GM13976 (cell line): ENCODE measurements at regions not wholly inside any gene's neighbourhood (a gene's known extent, or its start where the extent isn't known, plus 50 kb on each side); places are given as distances from the start of the nearest gene placed in this dataset.
A peak's percentile ranks its signal among the peaks of the same experiment; 100 is the strongest.

Source experiments
- DNase-seq: peaks from one replicate; pipeline ENCODE4 v3.0.0; 2012; ENCODE audit warnings: low spot score
- CTCF ChIP-seq: IDR thresholded peaks from 2 replicates; pipeline ENCODE4 v1.5.1; 2012; ENCODE audit warnings: borderline replicate concordance, mild to moderate bottlenecking; ENCODE audit not compliant: insufficient read depth; ENCODE audit errors: extremely low read depth, missing control alignments, control extremely low read depth
- in situ Hi-C: fragments of 300-500 bp; cut with MboI; formaldehyde crosslinking; loops from one replicate; pipeline ENCODE4 v1.12.0; 2022; ENCODE audit warnings: low sequenced_read_pairs, mixed read lengths, inconsistent platforms; ENCODE audit not compliant: unreplicated experiment

- DNase-seq = no peak
- TF ChIP-seq CTCF = peak; percentile 28
- in situ Hi-C loops = no loop called here
These were observed 267.6 kb upstream of the OR4E1 start for GRCh38 chr14:21940887-21941856.

GRCh38 chr14:21939836-21940235 is 266.2 kb upstream of the OR4E1 start:
- DNase-seq = no peak
- in situ Hi-C loops = no loop called here
- no peak for TF ChIP-seq CTCF

GRCh38 chr14:21937996-21938395 is 264.4 kb upstream of the OR4E1 start:
- in situ Hi-C loops = no loop called here
- TF ChIP-seq CTCF = no peak
- DNase-seq = no peak

GRCh38 chr14:21933681-21934080 is 260.1 kb upstream of the OR4E1 start:
- no peak for DNase-seq
- no peak for TF ChIP-seq CTCF
- in situ Hi-C loops = no loop called here

GRCh38 chr14:21924479-21924878 is 250.9 kb upstream of the OR4E1 start:
- DNase-seq = no peak
- in situ Hi-C loops = no loop called here
- no peak for TF ChIP-seq CTCF

- in situ Hi-C loops = no loop called here
- DNase-seq = no peak
- no peak for TF ChIP-seq CTCF
These were observed 250.2 kb upstream of the OR4E1 start for GRCh38 chr14:21923820-21924219.
